MCF 10A (cell line): ENCODE measurements at regions not wholly inside any gene's neighbourhood (a gene's known extent, or its start where the extent isn't known, plus 50 kb on each side); places are given as distances from the start of the nearest gene placed in this dataset.

ENCODE experiments used
- BruUV-seq: library from RNA; stranded (reverse); fragments of 400-500 nt; replicated peaks from 2 replicates; lab custom pipeline; 2021; lab: Mats Ljungman, UMichigan
- CTCF ChIA-PET: fragments of 300-600 bp; sonication (Branson Sonifier 250); formaldehyde crosslinking; extraction: SDS; loops from one replicate; lab custom pipeline; 2021; ENCODE audit warnings: antibody characterized with exemption, inconsistent platforms; lab: Yijun Ruan, JAX
- POLR2A ChIA-PET: fragments of 300-600, 350-650 bp; sonication (Branson Sonifier 250); formaldehyde crosslinking; extraction: SDS; loops from one replicate; lab custom pipeline; 2020; ENCODE audit warnings: antibody characterized with exemption, inconsistent platforms; lab: Yijun Ruan, JAX
- DNase-seq: peaks from one replicate; pipeline ENCODE4 v3.0.0-alpha.2; 2018; ENCODE audit not compliant: unreplicated experiment
- H3K27ac Mint-ChIP-seq: one replicate; pipeline ENCODE4 v1.8.0; 2022; ENCODE audit warnings: mild to moderate bottlenecking, low read depth, mixed read lengths; ENCODE audit not compliant: unreplicated experiment
- H3K27me3 Mint-ChIP-seq: one replicate; pipeline ENCODE4 v1.8.0; 2022; ENCODE audit warnings: mixed read lengths; ENCODE audit not compliant: insufficient read depth, unreplicated experiment
- H3K36me3 Mint-ChIP-seq: one replicate; pipeline ENCODE4 v1.8.0; 2022; ENCODE audit warnings: mild to moderate bottlenecking, moderate library complexity, mixed read lengths; ENCODE audit not compliant: insufficient read depth, unreplicated experiment
- H3K4me1 Mint-ChIP-seq: one replicate; pipeline ENCODE4 v1.8.0; 2022; ENCODE audit warnings: mixed read lengths; ENCODE audit not compliant: insufficient read depth, unreplicated experiment
- H3K4me3 Mint-ChIP-seq: one replicate; pipeline ENCODE4 v1.8.0; 2022; ENCODE audit warnings: mild to moderate bottlenecking, moderate library complexity, mixed read lengths; ENCODE audit not compliant: unreplicated experiment
- H3K9me3 Mint-ChIP-seq: one replicate; pipeline ENCODE4 v1.8.0; 2022; ENCODE audit warnings: mixed read lengths; ENCODE audit not compliant: unreplicated experiment
- CTCF ChIP-seq: fragments of 200-600 bp; IDR thresholded peaks from one replicate; pipeline ENCODE4 v1.8.0; 2022; ENCODE audit warnings: antibody characterized with exemption, mild to moderate bottlenecking; ENCODE audit not compliant: unreplicated experiment
- intact Hi-C: fragments of 100-400 bp; cut with micrococcal nuclease; formaldehyde crosslinking; loops from 2 replicates; pipeline ENCODE4 v1.14.1; 2022

GRCh38 chr5:121251954-121252353 is 599.7 kb upstream of the FTMT start:
- H3K9me3 Mint-ChIP-seq, result peaks cover 8% of the 10 kb centered on the region
- peaks cover 7% of the 10 kb centered on the region for H3K4me1 Mint-ChIP-seq
- ChIA-PET POLR2A (interaction anchor here (0.6 to 1.4 kb wide), 3 partner anchors 9 to 22 kb away, joined by 3 read pairs; no protein-coding TSS in a partner anchor), CTCF (interaction anchor here (0.7 to 1.0 kb wide), 2 partner anchors 427 to 698 kb away, joined by 3 to 5 read pairs; no protein-coding TSS in a partner anchor)
- no peaks in the 10 kb centered on the region for H3K36me3 Mint-ChIP-seq
- DNase-seq, result peak; percentile 64
- no peaks in the 10 kb centered on the region for H3K27me3 Mint-ChIP-seq
- BruUV-seq, result no TSS peak
- H3K4me3 Mint-ChIP-seq, result no peak overlapping the region
- intact Hi-C loops, result no loop called here
- no peak for TF ChIP-seq CTCF
- H3K27ac Mint-ChIP-seq, result peak overlapping the region; percentile 88

- intact Hi-C loops, result no loop called here
- Mint-ChIP-seq H3K4me3 (no peak overlapping the region), H3K27ac (no peak overlapping the region), H3K27me3 (no peaks in the 10 kb centered on the region), H3K36me3 (no peaks in the 10 kb centered on the region), H3K9me3 (peaks cover 15% of the 10 kb centered on the region), H3K4me1 (no peaks in the 10 kb centered on the region)
- POLR2A ChIA-PET, result no interaction called here
- BruUV-seq, result no TSS peak
- no peak for DNase-seq
- CTCF ChIA-PET, result interaction anchor here (0.6 kb wide), 1 partner anchor 17 kb away, joined by 3 read pairs; no protein-coding TSS in a partner anchor
- TF ChIP-seq CTCF, result no peak
Measured at GRCh38 chr5:121257621-121258020, 594.1 kb upstream of the FTMT start.

- H3K27ac Mint-ChIP-seq, result no peak overlapping the region
- H3K27me3 Mint-ChIP-seq, result no peaks in the 10 kb centered on the region
- intact Hi-C loops, result no loop called here
- no peaks in the 10 kb centered on the region for H3K36me3 Mint-ChIP-seq
- no peak for DNase-seq
- peaks cover 11% of the 10 kb centered on the region for H3K9me3 Mint-ChIP-seq
- CTCF ChIA-PET, result interaction anchor here (0.6 kb wide), 1 partner anchor 15 kb away, joined by 3 read pairs; no protein-coding TSS in a partner anchor
- POLR2A ChIA-PET, result no interaction called here
- BruUV-seq, result no TSS peak
- no peak for TF ChIP-seq CTCF
- H3K4me3 Mint-ChIP-seq, result no peak overlapping the region
- peaks cover 4% of the 10 kb centered on the region for H3K4me1 Mint-ChIP-seq
Measured at GRCh38 chr5:121263456-121263855, 588.2 kb upstream of the FTMT start.

DNA sequence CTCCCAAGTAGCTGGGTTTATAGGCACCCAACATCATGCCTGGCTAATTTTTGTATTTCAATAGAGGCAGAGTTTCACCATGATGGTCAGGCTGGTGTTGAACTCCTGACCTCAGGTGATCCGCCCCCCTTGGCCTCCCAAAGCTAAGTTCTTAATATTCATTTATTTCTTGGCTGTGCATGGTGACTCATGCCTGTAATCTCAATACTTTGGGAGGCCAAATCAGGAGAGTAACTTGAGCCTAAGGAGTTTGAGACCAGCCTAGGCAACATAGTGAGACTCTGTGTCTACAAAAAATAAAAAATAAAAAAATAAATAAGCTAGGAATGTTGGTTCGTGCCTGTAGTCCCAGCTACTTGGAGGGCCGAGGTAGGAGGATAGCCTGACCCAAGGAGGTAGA is 587.1 kb upstream of the FTMT start:
- no peak for DNase-seq
- H3K9me3 Mint-ChIP-seq, result peaks cover 7% of the 10 kb centered on the region
- no peak for TF ChIP-seq CTCF
- intact Hi-C loops, result no loop called here
- H3K27ac Mint-ChIP-seq, result no peak overlapping the region
- BruUV-seq, result no TSS peak
- no peaks in the 10 kb centered on the region for H3K27me3 Mint-ChIP-seq
- H3K4me3 Mint-ChIP-seq, result no peak overlapping the region
- no peaks in the 10 kb centered on the region for H3K36me3 Mint-ChIP-seq
- ChIA-PET CTCF (no interaction called here), POLR2A (no interaction called here)
- peaks cover 4% of the 10 kb centered on the region for H3K4me1 Mint-ChIP-seq
